HG02759 (cell line): ENCODE measurements at regions not wholly inside any gene's neighbourhood (a gene's known extent, or its start where the extent isn't known, plus 50 kb on each side); places are given as distances from the start of the nearest gene placed in this dataset.
"Not testable (repeated sequence)": the region's sequence is repeated elsewhere in the genome, so short reads cannot be mapped to it uniquely, and the experiment has no call there.

ENCODE experiments used
- ATAC-seq: cut with Tn5 transposase; IDR thresholded peaks from one replicate; pipeline ENCODE4 v1.9.1; 2021; ENCODE audit warnings: mild to moderate bottlenecking, moderate library complexity; ENCODE audit not compliant: unreplicated experiment

DNA sequence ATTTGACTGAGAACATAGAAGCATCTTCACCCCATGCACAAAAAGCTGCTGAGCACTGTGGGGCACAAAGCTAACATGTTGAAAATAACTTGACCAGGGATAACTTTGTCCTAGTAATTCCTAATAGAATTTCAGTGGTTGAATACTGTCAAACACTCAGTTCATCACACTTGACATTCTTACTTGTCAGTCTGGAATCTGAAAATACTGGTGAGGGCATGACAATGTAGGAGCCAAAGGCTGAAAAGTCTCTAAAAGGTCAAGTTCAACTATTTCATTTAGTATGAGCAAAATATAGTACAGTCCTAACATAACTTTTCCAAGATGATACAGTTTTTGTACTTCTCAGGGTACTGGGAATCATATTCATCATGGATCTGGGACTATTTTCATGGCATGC, 504.4 kb upstream of the LMO3 start:
- ATAC-seq: no peak

DNA sequence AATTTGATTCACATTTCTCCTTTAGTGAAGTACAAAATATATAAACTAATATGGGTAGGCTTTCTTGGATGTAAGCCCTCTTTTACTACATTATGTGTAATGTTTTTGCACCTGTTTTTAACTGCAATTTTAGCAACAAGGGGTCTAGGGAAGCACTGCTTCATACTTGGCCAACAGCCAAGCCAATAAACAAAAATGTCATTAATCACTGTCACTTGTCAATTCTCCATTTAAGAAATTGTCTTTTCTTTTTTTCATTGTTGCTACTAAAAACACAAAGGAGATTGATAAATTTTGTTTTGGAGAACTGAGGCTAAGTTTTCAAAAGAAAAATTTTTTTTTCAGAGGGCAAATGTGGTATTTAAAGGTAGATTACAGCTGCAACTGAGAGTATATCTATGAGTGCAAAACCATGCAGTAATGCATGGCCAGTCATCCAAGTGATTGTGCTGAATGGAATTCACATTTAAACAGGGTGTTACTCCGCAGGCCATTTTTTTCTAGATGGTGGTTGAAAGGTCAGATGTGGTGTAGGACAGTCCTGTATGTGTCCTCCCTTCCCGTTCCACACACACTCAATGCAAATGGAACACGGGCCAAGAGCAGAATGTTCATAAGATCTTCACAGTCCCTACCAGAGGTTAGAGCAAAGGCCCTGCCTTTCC, 503.0 kb upstream of the LMO3 start:
- ATAC-seq: no peak

DNA sequence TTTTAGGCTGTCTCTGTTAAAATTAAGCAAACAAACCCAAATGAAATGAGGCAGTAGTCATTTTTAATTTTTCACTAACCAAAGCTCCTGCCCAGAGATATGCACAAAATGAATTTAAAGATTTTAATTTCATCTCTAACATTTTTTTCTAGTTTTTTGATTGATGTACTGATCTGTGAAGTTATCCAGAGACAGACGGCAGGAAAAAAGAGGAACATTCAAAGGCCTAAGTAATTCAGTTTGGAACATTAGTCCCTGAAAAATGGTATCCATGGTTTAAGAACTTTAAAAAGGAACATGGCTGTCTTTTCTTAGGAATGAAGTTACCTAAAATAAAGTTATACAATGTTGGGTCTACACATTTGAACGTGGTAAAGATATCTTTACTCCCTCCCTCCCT, 498.8 kb upstream of the LMO3 start:
- no peak for ATAC-seq

DNA sequence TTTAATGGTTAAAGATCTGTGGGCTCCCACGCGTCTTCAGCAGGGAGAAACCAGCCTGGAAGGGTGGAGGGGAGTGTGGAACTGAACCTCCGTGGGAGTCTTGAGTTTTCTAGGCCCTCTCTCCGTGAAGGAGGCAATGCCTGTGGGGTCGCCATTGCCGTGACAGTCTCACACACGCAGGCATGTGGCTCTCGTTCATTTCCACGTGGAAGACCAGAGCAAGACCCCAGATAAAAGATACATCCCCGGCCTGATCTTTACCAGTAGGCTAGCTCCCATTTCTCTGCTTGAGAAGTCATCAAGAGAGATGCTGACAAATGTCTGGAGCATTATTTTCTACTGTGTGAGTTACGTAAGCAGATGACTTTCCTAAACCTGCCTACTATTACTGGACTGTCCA, 491.7 kb upstream of the LMO3 start:
- no peak for ATAC-seq

DNA sequence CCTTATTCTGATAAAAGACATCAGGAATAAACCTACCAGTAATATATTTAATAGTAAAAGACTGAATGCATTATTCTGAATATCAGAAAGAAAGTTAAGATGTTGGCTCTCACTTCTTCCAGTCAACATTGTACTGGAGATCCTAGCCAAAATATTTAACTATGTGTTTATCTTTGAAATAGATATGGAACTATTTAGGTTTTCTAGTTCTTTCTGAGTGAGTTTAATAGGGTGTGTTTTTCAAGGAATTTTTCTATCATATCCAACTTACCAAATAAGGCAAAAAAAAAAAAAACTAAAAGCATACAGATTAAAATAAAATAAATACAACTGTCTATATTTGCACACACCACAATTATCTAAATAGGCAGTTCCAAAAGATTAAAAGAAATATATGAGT, 478.9 kb upstream of the LMO3 start:
- no peak for ATAC-seq

DNA sequence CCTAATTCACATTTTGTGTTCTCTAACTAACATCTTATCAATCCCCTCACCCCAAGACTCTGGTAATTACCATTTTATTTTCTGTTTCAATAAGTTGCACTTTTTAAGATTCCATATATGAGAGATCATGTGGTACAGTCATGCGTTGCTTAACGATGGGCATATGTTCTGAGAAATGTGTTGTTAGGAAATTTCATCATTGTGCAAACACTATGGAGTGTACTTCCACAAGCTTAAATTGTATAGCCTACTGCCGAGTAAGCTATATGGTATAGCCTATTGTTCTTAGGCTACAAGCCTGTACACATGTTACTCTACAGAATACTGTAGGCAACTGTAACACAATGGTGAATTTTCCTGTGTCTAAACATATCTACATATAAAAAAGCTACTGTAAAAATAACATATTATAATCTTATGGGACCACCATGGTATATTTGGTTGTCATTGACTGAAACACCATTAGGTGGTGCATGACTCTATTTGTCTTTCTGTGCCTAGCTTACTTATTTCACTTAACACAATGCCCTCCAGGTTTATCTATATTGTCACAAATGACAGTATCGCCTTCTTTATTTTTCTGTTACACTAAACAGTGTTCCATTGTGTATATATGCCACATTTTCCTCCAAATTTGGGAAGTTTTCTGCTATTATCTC, 473.4 kb upstream of the LMO3 start:
- ATAC-seq: no peak

DNA sequence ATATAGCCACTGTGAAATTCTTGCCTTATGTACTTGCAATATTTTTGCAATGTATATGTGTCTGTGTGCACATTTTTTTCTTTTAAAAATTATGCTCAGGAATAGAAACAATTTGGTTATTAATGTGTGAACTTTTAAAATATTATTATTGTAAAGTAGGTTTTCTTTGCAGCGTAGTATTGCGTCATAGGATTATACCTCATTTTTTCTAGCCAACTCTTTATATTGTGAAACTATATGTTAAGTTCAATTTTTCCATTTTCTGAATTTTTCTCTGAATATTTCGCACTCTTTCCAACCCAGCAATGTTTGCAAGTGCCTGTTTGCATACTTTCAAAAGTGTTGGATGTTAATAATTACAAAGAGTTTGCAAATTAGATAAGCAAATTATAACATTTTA, 471.6 kb upstream of the LMO3 start:
- ATAC-seq: no peak

DNA sequence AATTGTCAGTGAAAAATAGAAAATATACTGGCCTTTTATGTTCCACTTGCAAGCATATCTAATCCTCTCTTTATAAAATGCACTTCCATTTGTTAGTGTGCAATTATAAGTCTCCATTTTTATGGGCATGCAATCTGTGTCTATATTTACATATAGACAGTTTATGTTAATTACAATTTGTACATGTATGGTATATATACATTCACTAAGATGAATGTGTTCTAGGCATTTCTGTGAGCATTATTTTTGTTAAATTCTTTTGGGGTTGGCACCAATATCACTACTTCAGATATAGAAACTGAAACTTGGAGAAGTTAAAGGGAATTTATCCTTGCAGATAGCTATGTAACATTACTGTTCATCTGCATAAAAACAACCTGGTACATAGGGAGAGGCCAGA, 470.8 kb upstream of the LMO3 start:
- ATAC-seq: no peak

DNA sequence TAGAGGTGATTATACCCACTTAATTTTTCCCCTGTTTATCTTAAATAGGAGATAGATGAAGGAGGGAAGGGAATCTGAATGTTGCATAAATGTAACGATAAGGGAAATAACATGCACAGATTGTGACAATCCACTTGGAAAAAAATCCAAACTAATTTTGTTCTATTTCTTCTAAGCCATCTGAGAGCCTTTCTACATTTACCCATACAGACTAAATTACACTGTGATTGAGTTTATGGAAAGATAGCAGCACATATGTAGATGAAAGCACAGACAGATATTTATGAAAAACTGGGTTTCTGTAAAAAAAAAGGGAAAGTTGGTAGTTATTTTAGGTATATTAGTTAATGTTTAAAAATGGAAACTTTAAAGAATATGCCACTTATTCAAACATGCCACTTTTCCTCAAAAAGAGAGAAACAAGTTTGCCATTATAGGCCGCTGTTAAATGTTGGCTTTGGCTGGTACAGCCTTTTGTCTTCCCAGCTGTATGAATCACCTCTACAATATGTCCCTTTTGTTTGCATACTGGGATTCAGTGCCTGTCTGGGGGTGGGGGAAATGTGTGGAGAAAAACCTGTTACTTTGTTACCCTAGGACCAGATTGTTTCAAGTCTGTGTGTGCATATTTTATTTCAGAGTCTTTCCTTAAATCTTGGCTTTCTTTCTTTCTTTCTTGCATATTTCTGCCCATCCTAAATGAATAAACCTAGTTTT, 470.2 kb upstream of the LMO3 start:
- no peak for ATAC-seq

DNA sequence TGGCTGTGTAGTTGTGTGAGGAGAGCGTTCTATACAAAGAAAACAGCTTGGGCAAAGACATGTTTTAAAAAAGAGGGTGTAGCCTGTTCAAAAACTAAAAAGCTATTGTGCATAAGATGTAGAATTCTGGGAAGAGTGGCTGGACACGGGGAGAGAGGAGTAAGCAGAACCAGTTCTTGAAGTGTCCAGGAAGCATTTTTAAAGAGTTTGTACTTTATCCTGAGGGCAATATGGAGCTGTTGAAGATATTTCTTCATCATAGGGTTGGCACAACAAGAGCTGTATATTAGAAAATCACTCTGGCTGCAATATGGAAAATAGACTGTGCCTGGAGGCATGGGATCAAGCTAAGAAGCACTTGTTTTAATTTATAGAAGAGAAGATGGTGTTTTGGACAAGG, 458.9 kb upstream of the LMO3 start:
- no peak for ATAC-seq

DNA sequence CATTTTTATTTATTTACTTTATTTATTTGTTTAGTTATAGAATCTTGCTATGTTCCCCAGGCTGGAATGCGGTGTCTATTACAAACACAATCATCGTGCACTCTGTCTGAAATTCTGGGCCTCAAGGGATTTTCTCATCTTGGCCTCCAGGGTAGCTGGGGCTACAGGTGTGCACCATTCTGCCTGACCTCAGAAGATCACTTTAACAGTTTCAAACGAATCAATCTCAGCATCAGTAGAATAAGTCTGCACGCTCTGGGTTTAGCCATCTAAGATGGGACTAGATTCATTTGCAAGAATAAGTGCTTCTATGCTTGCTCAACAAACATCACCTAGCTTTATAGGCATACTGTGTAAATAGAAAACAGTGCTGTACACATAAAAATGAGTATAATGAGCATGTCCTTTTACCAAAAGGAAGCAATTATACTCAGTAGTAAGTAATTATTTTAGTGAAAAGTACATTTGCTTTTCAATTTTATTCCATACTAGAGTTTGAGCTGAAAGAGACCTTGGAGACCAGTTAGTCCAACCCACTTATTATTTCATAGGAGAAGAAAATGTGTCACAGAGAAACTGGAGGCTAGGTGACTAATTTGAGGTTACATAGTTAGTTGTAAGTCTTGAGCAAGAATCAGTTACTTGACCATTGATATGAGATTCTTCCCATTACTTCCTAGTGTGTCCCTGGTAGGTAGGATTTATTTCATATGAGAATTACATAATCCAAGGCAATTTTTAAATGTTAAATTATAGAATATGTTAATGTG, 456.5 kb upstream of the LMO3 start:
- no peak for ATAC-seq

DNA sequence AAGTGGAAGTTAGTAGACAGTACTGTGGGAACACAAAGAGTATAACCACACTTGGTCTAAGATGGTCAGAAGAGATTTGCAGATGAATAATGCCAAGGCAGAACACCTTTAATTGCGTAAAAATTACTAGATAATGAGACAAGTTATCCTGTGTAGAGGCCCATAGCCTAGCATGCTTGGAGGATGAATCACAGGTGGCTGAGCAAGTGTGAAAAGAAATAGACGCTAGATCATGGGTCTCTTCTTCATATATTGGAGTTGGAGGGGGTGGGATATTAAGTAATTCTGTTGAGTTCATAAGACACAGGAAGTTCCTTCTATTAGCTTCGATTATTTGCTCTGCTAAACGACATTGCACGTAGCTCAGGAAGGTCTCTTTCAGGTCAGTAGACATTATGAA, 454.3 kb upstream of the LMO3 start:
- ATAC-seq: no peak

DNA sequence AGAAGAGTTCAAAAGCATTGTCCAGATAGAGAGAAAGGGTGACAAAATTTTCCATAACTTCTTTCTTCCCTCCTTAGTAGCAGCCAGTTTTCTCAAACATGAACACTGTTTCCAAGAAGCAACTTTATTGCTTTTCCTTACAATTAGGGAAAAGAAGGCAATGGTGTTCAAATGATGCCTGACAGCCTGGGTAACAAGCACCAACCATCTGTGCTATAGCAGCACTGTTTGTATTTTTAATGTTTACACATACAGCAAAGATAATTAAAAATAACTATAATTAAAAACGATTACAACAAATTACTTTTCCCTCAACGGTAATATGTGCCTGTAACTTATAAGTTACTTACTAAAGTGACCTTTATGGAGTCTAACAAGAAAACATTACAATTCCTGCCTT, 450.6 kb upstream of the LMO3 start:
- no peak for ATAC-seq

DNA sequence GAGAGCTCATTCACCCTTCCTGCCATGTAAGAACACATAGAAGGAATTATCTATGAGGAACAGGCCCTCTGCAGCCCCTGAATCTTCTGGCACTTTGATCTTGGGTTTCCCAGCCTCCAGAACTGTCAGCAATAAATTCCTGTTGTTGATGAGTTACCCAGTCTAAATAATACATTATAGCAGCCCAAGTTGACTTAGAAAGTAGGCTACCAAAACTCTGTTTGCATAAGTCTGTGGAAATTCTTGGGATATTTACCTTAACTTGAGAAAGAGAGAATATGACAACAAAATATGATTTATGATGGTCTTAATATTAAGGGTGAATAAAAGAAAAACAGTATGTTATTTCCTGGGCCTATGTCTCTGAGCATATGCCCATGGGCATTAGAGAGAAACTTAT, 433.0 kb upstream of the LMO3 start:
- ATAC-seq: no peak

DNA sequence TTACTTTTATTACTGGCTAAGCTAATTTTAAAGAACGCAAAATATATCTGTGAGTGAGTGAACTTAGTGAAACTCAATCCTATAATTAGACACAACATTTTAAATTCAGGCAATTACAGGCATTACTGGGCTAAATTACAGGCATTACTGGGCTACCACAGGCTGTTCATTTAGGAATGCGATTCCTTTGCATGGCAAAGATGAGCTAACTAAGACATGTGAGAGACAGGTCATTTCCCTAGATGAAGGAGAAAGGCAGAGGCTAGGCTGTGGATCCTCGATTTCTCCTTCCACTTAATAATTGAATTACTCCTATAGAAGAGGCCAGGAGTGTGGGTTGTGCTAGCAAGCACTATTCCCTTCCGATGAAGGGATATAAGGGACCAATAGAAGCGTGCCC, 429.4 kb upstream of the LMO3 start:
- ATAC-seq: no peak

DNA sequence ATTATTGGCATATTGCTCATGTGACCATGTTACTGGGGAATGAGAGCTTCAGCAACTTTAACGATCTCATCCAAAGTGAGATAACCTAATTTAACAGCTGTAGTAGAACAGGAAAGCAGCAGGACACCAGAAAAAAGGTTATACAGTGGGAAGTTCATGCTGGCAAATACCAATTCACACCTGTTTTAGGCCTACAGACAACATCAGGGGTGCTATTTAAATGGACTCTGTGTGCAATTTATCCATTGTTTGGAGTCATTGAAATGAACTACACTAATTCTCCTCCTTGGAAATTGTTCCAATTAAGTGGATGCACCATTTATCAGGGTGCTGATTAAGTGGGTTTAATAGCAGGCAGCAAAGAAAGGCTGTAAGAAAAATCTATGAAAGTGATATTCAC, 424.4 kb upstream of the LMO3 start:
- no peak for ATAC-seq

DNA sequence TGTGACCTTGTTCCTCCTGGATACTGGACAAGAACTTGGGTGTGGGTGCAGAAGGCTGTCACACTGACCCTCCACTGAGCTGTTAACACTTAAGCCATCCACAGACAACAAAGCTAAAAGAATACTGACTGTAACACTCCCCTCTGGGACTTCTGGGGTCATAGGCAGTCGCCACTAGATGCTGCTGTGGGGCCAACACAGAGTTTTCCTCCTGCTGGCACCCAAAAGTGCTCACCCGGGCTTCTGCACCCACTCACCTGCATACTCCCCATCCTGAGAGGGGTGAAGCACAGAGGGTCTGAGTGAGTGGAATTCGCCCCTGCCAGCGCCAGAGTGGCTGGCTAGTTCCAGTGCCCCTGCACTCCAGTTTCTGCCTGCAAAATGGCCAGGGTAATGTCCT, 422.4 kb upstream of the LMO3 start:
- no peak for ATAC-seq

DNA sequence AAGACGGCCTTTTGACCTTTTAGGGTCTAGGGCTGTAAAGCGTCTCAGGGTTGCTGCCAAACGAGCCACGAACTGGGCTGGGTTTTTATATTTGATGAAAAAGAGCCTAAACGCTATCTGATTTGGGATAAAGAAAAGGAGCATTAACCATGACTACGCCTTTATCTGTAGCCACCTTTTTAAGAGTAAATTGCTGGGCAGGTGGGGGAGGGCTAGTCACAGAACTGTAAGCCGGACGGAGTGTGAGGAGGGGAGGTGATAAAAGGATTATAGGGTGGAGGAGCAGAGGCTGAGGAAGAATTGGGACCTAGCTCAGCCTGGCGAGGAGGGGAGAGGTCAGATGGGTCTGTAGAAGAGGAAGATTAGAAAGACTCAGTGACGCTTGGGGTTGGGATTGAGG, 419.5 kb upstream of the LMO3 start:
- not testable (repeated sequence) for ATAC-seq

DNA sequence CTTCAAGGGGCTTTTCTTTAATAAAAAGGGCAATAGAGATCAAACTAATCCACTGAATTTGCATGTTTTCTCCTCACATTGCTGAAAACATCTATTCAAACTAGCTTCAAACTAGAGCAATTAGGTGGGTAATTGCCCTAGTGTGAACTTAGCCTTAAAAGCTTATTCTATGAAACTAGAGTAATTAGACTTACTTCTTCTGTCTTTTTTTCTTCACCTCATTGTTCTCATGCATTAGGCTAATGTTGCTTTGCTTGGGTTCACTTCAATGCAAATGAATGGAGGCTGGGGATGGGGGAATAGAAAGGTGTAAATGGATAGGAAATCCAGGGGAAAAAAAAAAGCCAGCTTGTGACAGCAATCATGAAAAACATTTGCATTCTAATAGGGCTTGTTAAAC, 414.8 kb upstream of the LMO3 start:
- ATAC-seq: no peak

DNA sequence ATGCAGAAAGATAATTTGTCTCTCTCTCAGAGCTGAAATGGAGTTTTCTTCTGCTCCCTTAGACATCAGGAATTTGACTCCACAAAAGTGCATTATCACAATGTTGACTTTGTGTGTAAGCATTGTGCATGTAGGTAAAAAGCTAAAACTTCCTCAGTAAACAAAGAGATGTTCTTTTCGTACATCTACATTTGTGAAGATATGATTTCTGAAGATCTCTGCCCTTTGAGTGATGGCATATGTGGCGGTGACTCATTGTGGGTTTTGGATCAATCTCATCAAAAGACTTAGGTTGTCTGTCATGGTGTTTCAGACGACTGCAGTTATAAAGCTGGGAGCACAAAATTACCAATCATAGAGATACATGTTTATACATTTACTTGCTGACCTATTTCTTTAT, 411.4 kb upstream of the LMO3 start:
- ATAC-seq: no peak

DNA sequence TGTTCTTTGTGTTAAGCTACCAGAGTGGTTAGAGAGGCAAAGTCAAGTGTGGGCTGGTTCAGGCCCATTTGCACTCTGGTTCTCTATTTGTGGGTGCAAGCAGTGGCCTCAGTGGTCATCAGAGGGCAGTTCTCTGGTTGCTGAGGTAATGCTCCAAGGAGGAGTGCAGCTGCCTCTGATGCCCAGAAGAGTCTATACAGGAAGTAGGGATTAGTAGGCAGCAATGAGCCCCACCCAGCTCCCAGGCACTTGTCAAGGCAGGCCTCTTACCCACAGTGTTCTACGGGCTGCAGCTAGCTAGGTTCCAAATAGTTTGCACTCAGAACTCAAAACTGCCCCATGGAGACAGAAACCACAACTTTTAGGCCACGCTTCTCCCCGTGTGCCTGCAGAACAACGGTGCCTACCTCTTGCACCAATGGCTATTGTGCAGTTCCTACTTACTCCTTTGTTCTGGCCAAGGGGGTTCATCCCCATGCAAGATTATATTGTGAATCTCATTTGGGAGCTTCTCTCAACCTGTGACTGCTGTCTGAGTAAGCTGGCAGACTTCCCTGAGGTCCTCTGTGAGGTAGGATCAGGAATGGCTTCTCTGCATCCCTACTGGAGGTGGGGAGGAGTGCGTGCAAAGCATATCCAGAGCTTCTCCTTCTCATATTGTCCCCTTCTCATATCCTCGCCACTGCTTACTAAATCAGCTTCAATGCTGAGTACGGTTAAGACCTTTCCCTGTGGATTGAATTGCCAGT, 410.3 kb upstream of the LMO3 start:
- ATAC-seq: no peak
